Fibroblast of lung (primary cell): ENCODE measurements at regions not wholly inside any gene's neighbourhood (a gene's known extent, or its start where the extent isn't known, plus 50 kb on each side); places are given as distances from the start of the nearest gene placed in this dataset.

Source experiments
- DNase-seq, 2 donors: peaks; one replicate each; pipeline versions ENCODE4 v3.0.0 to v3.0.0-alpha.2; 2010; ENCODE audit warnings: low read depth in 2 of 2
- H2AFZ ChIP-seq: 2 replicates; pipeline ENCODE4 v1.5.1; 2012; ENCODE audit warnings: low read length, control low read depth, inconsistent platforms
- H3K27ac ChIP-seq: 2 replicates; pipeline ENCODE4 v1.5.1; 2011; ENCODE audit warnings: low read length, control low read depth; ENCODE audit not compliant: insufficient read depth
- H3K27me3 ChIP-seq: 2 replicates; pipeline ENCODE4 v1.5.1; 2011; ENCODE audit warnings: mild to moderate bottlenecking, low read length; ENCODE audit not compliant: control insufficient read depth, insufficient read depth
- H3K36me3 ChIP-seq: 2 replicates; pipeline ENCODE4 v1.5.1; 2011; ENCODE audit warnings: low read length; ENCODE audit not compliant: control insufficient read depth, insufficient read depth
- H3K4me1 ChIP-seq: 2 replicates; pipeline ENCODE4 v1.5.1; 2011; ENCODE audit warnings: low read length; ENCODE audit not compliant: control insufficient read depth, insufficient read depth; ENCODE audit errors: extremely low read depth
- H3K4me2 ChIP-seq: 2 replicates; pipeline ENCODE4 v1.5.1; 2011; ENCODE audit warnings: low read length, control low read depth; ENCODE audit not compliant: insufficient read depth; ENCODE audit errors: extremely low read depth
- H3K4me3 ChIP-seq, 4 experiments: fragments of 200-600 bp in 1 of 4; sonication (generic) in 1 of 4; replicated peaks in 1 of 4; 2 replicates each; pipeline ENCODE4 v1.5.1; 2011 to 2016; ENCODE audit warnings: low read length in 4 of 4, low read depth in 3 of 4, mild to moderate bottlenecking in 3 of 4, control low read depth in 2 of 4, inconsistent platforms in 1 of 4, mixed read lengths in 1 of 4; ENCODE audit not compliant: insufficient read depth in 1 of 4; ENCODE audit errors: control extremely low read depth in 1 of 4
- H3K79me2 ChIP-seq: 2 replicates; pipeline ENCODE4 v1.5.1; 2012; ENCODE audit warnings: mild to moderate bottlenecking, low read length, inconsistent platforms; ENCODE audit not compliant: control insufficient read depth, insufficient read depth
- H3K9ac ChIP-seq: 2 replicates; pipeline ENCODE4 v1.5.1; 2011; ENCODE audit warnings: mild to moderate bottlenecking, low read length, control low read depth; ENCODE audit not compliant: insufficient read depth
- H3K9me3 ChIP-seq: 2 replicates; pipeline ENCODE4 v1.5.1; 2012; ENCODE audit warnings: low read depth, low read length; ENCODE audit not compliant: control insufficient read depth, insufficient read depth
- H4K20me1 ChIP-seq: 2 replicates; pipeline ENCODE4 v1.5.1; 2011; ENCODE audit warnings: low read length; ENCODE audit not compliant: control insufficient read depth, insufficient read depth; ENCODE audit errors: extremely low read depth
- EZH2 ChIP-seq: IDR thresholded peaks from 2 replicates; pipeline ENCODE4 v1.5.1; 2012; ENCODE audit warnings: low read length, control low read depth, mild to moderate bottlenecking; ENCODE audit errors: missing control alignments
- TF ChIP-seq, protein P1 (sequence below), 2 donors: IDR thresholded peaks in 1 of 2; conservative IDR thresholded peaks in 1 of 2; 1 replicate in 1 of 2; 2 replicates in 1 of 2; pipeline ENCODE4 v1.5.1; 2011 to 2012; ENCODE audit warnings: low read length in 2 of 2, control low read depth in 1 of 2, inconsistent platforms in 1 of 2, low read depth in 1 of 2, mild to moderate bottlenecking in 1 of 2

DNA sequence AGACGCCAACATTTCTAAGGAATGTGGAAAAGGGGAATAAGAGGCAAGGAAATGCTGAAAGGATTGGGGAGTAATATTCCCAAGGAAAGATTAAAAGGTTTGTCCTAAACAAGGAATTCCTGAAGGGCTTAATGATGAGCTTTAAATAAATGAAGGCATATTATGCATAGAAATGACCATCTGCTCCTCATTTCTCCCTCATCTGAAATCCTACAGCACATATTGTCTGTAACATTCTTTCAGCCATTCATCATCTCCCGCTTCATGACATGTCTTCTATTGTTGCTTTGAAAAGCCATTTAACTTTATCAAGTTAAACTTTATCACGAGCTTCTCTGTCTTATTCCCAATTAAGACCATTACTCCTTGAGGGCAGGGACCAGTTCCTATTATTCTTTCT is 608.7 kb upstream of the PLXNA2 start:
- H3K27ac ChIP-seq = no peak overlapping the region
- H4K20me1 ChIP-seq = no peaks in the 10 kb centered on the region
- H3K4me2 ChIP-seq = no peak overlapping the region
- no peaks in the 10 kb centered on the region for H3K79me2 ChIP-seq
- no peaks in the 10 kb centered on the region for H3K27me3 ChIP-seq
- TF ChIP-seq, protein P1, sequence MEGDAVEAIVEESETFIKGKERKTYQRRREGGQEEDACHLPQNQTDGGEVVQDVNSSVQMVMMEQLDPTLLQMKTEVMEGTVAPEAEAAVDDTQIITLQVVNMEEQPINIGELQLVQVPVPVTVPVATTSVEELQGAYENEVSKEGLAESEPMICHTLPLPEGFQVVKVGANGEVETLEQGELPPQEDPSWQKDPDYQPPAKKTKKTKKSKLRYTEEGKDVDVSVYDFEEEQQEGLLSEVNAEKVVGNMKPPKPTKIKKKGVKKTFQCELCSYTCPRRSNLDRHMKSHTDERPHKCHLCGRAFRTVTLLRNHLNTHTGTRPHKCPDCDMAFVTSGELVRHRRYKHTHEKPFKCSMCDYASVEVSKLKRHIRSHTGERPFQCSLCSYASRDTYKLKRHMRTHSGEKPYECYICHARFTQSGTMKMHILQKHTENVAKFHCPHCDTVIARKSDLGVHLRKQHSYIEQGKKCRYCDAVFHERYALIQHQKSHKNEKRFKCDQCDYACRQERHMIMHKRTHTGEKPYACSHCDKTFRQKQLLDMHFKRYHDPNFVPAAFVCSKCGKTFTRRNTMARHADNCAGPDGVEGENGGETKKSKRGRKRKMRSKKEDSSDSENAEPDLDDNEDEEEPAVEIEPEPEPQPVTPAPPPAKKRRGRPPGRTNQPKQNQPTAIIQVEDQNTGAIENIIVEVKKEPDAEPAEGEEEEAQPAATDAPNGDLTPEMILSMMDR (conservative IDR thresholded peaks at IDR 0.05 in 1 of 2, IDR thresholded peaks at IDR 0.05 in 1 of 2; ENCODE audit: low read depth in 1 of 2, low read length in 2 of 2) = no peak
- no peak for TF ChIP-seq EZH2
- no peak overlapping the region for H2AFZ ChIP-seq
- H3K9ac ChIP-seq = no peak overlapping the region
- no peak overlapping the region for H3K4me3 ChIP-seq
- no peaks in the 10 kb centered on the region for H3K36me3 ChIP-seq
- DNase-seq = no peak
- no peaks in the 10 kb centered on the region for H3K9me3 ChIP-seq
- H3K4me1 ChIP-seq = no peaks in the 10 kb centered on the region

DNA sequence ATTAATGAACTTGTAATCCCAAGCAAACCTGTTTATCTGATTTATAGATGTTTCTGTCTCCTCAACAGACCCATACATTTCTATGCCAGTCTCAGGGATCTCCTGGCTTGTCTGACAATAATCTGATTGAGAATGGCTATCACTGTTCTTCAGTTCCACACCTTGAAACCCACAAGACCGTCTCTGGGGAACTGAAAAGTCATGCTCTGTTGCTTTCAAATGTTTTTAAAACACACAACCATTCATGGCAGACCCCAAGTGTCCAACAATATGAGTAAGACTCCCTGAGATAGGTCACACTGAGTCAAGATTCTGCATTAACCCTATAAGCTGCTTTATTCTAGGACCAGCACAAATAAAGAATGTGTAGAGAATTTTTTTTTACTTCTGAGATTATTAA is 611.2 kb upstream of the PLXNA2 start:
- Histone ChIP-seq H3K4me2 (no peak overlapping the region), H3K4me1 (no peaks in the 10 kb centered on the region), H2AFZ (no peak overlapping the region), H4K20me1 (no peaks in the 10 kb centered on the region), H3K27ac (no peak overlapping the region), H3K9ac (no peak overlapping the region), H3K4me3 (no peak overlapping the region), H3K79me2 (no peaks in the 10 kb centered on the region), H3K36me3 (no peaks in the 10 kb centered on the region), H3K9me3 (no peaks in the 10 kb centered on the region), H3K27me3 (no peaks in the 10 kb centered on the region)
- no peak for DNase-seq
- TF ChIP-seq, protein P1 (conservative IDR thresholded peaks at IDR 0.05 in 1 of 2, IDR thresholded peaks at IDR 0.05 in 1 of 2; ENCODE audit: low read depth in 1 of 2, low read length in 2 of 2) = no peak
- no peak for TF ChIP-seq EZH2

DNA sequence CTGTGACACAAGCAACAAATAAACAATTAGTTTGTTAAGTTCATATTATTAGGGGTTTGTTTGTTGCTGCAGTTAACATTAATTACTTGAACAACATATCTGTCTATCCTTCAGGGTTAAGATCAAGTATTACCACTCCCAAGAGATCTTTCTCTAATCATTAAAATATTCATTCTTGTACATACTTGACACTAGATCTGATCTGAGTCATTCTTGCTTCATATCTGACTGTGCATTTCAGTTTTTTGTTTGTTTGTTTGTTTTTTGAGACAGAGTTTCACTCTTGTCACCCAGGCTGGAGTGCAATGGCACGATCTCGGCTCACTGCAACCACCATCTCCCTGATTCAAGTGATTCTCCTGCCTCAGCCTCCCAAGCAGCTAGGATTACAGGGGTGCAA is 613.3 kb upstream of the PLXNA2 start:
- Histone ChIP-seq H3K4me1 (no peaks in the 10 kb centered on the region), H3K79me2 (no peaks in the 10 kb centered on the region), H3K27ac (no peak overlapping the region), H3K4me2 (no peak overlapping the region), H2AFZ (no peak overlapping the region), H3K36me3 (no peaks in the 10 kb centered on the region), H4K20me1 (no peaks in the 10 kb centered on the region), H3K9ac (no peak overlapping the region), H3K4me3 (no peak overlapping the region), H3K27me3 (no peaks in the 10 kb centered on the region), H3K9me3 (no peaks in the 10 kb centered on the region)
- DNase-seq = no peak
- TF ChIP-seq, protein P1 (conservative IDR thresholded peaks at IDR 0.05 in 1 of 2, IDR thresholded peaks at IDR 0.05 in 1 of 2; ENCODE audit: low read depth in 1 of 2, low read length in 2 of 2) = no peak
- TF ChIP-seq EZH2 = no peak
